SK-N-SH treated with all-trans-retinoic acid at 6 μM for 48 hours (cell line): ENCODE measurements at regions not wholly inside any gene's neighbourhood (a gene's known extent, or its start where the extent isn't known, plus 50 kb on each side); places are given as distances from the start of the nearest gene placed in this dataset.

ENCODE experiments used
- ATAC-seq: fragments of 200-7000 bp; cut with Tn5 transposase; 3 replicates; pipeline ENCODE4 v1.9.1; 2020; ENCODE audit warnings: mild to moderate bottlenecking, moderate library complexity
- ARNTL ChIP-seq: fragments of 450-650 bp; formaldehyde crosslinking; IDR thresholded peaks from 2 replicates; pipeline ENCODE4 v1.5.0; 2020; ENCODE audit warnings: low read depth, mild to moderate bottlenecking, moderate library complexity, borderline replicate concordance
- BACH2 ChIP-seq: fragments of 250-450 bp; sonication (Bioruptor Pico); IDR thresholded peaks from 2 replicates; pipeline ENCODE4 v1.9.0; 2021; ENCODE audit warnings: mild to moderate bottlenecking, borderline replicate concordance
- CREB5 ChIP-seq: fragments of 250-450 bp; sonication (Bioruptor Pico); IDR thresholded peaks from 2 replicates; pipeline ENCODE4 v1.5.1; 2020; ENCODE audit warnings: low read depth, mild to moderate bottlenecking, moderate library complexity
- CSRNP3 ChIP-seq: fragments of 250-450 bp; sonication (Bioruptor Pico); IDR thresholded peaks from 2 replicates; pipeline ENCODE4 v1.5.1; 2021; ENCODE audit warnings: mild to moderate bottlenecking, moderate library complexity
- ESRRG ChIP-seq: fragments of 250-450 bp; sonication (Bioruptor Pico); IDR thresholded peaks from 2 replicates; pipeline ENCODE4 v1.6.1; 2021; ENCODE audit warnings: mild to moderate bottlenecking
- GLIS3 ChIP-seq: fragments of 250-450 bp; sonication (Bioruptor Pico); IDR thresholded peaks from 2 replicates; pipeline ENCODE4 v1.5.0; 2020; ENCODE audit warnings: mild to moderate bottlenecking, moderate library complexity
- ISL1 ChIP-seq: fragments of 250-450 bp; sonication (Bioruptor Pico); IDR thresholded peaks from 2 replicates; pipeline ENCODE4 v2.1.2; 2022; ENCODE audit warnings: mild to moderate bottlenecking, moderate library complexity
- OSR1 ChIP-seq: fragments of 250-450 bp; sonication (Bioruptor Pico); IDR thresholded peaks from 2 replicates; pipeline ENCODE4 v1.8.0; 2022; ENCODE audit warnings: moderate library complexity, mild to moderate bottlenecking, inconsistent platforms
- PATZ1 ChIP-seq: fragments of 250-450 bp; sonication (Bioruptor Pico); IDR thresholded peaks from 2 replicates; pipeline ENCODE4 v1.8.0; 2020; ENCODE audit warnings: mild to moderate bottlenecking, moderate library complexity, borderline replicate concordance
- POU6F1 ChIP-seq: fragments of 250-450 bp; sonication (Bioruptor Pico); IDR thresholded peaks from 2 replicates; pipeline ENCODE4 v1.8.0; 2021; ENCODE audit warnings: low read depth, mild to moderate bottlenecking, moderate library complexity, borderline replicate concordance
- PPARA ChIP-seq: fragments of 250-450 bp; sonication (Bioruptor Pico); IDR thresholded peaks from 2 replicates; pipeline ENCODE4 v1.5.0; 2020; ENCODE audit warnings: mild to moderate bottlenecking, borderline replicate concordance
- RARB ChIP-seq: fragments of 250-450 bp; sonication (Bioruptor Pico); IDR thresholded peaks from 2 replicates; pipeline ENCODE4 v1.8.0; 2021; ENCODE audit warnings: mild to moderate bottlenecking, moderate library complexity
- SNAI2 ChIP-seq: fragments of 250-450 bp; sonication (Bioruptor Pico); IDR thresholded peaks from 2 replicates; pipeline ENCODE4 v1.5.0; 2020; ENCODE audit warnings: mild to moderate bottlenecking, moderate library complexity
- TCF4 ChIP-seq: fragments of 250-450 bp; sonication (Bioruptor Pico); IDR thresholded peaks from 2 replicates; pipeline ENCODE4 v1.8.0; 2021; ENCODE audit warnings: mild to moderate bottlenecking, moderate library complexity, borderline replicate concordance
- TOX ChIP-seq: fragments of 250-450 bp; sonication (Bioruptor Pico); IDR thresholded peaks from 2 replicates; pipeline ENCODE4 v1.8.0; 2021; ENCODE audit warnings: mild to moderate bottlenecking, moderate library complexity, borderline replicate concordance
- ZC3H10 ChIP-seq: fragments of 250-450 bp; sonication (Bioruptor Pico); IDR thresholded peaks from 2 replicates; pipeline ENCODE4 v1.5.1; 2021; ENCODE audit warnings: mild to moderate bottlenecking, moderate library complexity
- ZFP3 ChIP-seq: fragments of 250-450 bp; sonication (Bioruptor Pico); IDR thresholded peaks from 2 replicates; pipeline ENCODE4 v1.5.0; 2020; ENCODE audit warnings: mild to moderate bottlenecking, moderate library complexity
- ZFP30 ChIP-seq: fragments of 450-650 bp; formaldehyde crosslinking; IDR thresholded peaks from 2 replicates; pipeline ENCODE4 v1.5.0; 2022; ENCODE audit warnings: mild to moderate bottlenecking, moderate library complexity
- ZNF565 ChIP-seq: fragments of 450-650 bp; formaldehyde crosslinking; conservative IDR thresholded peaks from 2 replicates; pipeline ENCODE4 v1.5.0; 2020; ENCODE audit warnings: low read depth, mild to moderate bottlenecking, moderate library complexity
- ZNF70 ChIP-seq: fragments of 450-650 bp; formaldehyde crosslinking; IDR thresholded peaks from 2 replicates; pipeline ENCODE4 v1.5.0; 2020; ENCODE audit warnings: mild to moderate bottlenecking, moderate library complexity
- ZNF8 ChIP-seq: fragments of 450-650 bp; formaldehyde crosslinking; IDR thresholded peaks from 2 replicates; pipeline ENCODE4 v1.5.0; 2020; ENCODE audit warnings: mild to moderate bottlenecking, moderate library complexity
- TF ChIP-seq, protein P1 (sequence below): fragments of 250-450 bp; sonication (Bioruptor Pico); IDR thresholded peaks from 2 replicates; pipeline ENCODE4 v1.5.0; 2020; ENCODE audit warnings: mild to moderate bottlenecking, moderate library complexity

DNA sequence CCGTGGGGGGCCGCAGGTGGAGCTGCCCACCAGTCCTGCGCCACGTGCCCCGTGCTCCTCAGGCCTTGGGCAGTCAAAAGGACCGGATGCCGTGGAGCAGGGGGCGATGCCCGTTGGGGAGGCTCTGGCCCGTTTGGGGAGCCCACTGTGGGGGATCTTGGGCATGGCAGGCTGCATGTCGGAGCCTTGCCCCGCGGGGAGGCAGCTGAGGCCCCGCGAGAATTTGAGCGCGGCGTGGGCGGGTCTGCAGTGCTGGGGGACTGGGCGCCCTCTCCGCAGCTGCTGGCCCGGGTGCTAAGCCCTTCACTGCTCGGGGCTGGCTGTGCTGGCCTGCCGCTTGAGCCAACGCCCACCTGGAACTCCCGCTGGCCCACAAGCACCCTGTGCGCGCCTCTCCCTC is 445.6 kb upstream of the EDIL3 start:
- no peak for TF ChIP-seq ARNTL (CRISPR knock-in tag)
- no peak for TF ChIP-seq ZC3H10
- TF ChIP-seq BACH2 (CRISPR knock-in tag), result no peak
- TF ChIP-seq ZNF8 (CRISPR knock-in tag), result no peak
- TF ChIP-seq OSR1 (CRISPR knock-in tag), result no peak
- no peak for TF ChIP-seq ESRRG
- no peak for TF ChIP-seq GLIS3 (CRISPR knock-in tag)
- no peak for TF ChIP-seq SNAI2 (CRISPR knock-in tag)
- TF ChIP-seq PATZ1 (CRISPR knock-in tag), result no peak
- no peak for TF ChIP-seq POU6F1 (CRISPR knock-in tag)
- TF ChIP-seq, protein P1, sequence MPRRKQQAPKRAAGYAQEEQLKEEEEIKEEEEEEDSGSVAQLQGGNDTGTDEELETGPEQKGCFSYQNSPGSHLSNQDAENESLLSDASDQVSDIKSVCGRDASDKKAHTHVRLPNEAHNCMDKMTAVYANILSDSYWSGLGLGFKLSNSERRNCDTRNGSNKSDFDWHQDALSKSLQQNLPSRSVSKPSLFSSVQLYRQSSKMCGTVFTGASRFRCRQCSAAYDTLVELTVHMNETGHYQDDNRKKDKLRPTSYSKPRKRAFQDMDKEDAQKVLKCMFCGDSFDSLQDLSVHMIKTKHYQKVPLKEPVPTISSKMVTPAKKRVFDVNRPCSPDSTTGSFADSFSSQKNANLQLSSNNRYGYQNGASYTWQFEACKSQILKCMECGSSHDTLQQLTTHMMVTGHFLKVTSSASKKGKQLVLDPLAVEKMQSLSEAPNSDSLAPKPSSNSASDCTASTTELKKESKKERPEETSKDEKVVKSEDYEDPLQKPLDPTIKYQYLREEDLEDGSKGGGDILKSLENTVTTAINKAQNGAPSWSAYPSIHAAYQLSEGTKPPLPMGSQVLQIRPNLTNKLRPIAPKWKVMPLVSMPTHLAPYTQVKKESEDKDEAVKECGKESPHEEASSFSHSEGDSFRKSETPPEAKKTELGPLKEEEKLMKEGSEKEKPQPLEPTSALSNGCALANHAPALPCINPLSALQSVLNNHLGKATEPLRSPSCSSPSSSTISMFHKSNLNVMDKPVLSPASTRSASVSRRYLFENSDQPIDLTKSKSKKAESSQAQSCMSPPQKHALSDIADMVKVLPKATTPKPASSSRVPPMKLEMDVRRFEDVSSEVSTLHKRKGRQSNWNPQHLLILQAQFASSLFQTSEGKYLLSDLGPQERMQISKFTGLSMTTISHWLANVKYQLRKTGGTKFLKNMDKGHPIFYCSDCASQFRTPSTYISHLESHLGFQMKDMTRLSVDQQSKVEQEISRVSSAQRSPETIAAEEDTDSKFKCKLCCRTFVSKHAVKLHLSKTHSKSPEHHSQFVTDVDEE, result no peak
- no peak for TF ChIP-seq RARB
- no peak for TF ChIP-seq ISL1 (CRISPR knock-in tag)
- no peak for TF ChIP-seq ZFP30 (CRISPR knock-in tag)
- TF ChIP-seq CREB5 (CRISPR knock-in tag), result no peak
- no peak for TF ChIP-seq ZNF565 (CRISPR knock-in tag)
- no peak for TF ChIP-seq TCF4 (CRISPR knock-in tag)
- no peak for ATAC-seq

DNA sequence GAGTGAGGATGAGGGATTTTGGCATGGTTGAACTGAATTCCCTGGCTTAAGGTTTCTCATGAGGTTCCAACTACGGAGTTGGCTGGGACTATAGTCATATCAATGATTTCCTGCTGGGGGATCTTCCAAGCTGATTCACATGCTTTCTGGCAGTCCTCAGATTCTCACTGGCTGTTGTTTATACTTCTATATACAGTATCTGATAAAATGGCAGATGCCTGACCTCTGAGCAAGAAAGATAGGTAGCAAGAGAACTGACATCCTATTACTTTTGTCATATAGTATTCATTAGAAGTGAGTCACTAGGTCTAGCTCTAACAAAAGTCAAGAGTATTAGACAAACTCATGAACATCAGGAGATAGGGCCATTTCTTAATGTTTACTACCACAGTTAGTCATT is 440.9 kb upstream of the EDIL3 start:
- TF ChIP-seq ESRRG (no peak), GLIS3 (CRISPR knock-in tag) (no peak), TOX (CRISPR knock-in tag) (no peak), OSR1 (CRISPR knock-in tag) (no peak), RARB (no peak), ARNTL (CRISPR knock-in tag) (no peak), PPARA (no peak), TCF4 (CRISPR knock-in tag) (no peak)
- 0 out of 3 replicates have a peak, but pooled peaks have one; percentile 33 for ATAC-seq

DNA sequence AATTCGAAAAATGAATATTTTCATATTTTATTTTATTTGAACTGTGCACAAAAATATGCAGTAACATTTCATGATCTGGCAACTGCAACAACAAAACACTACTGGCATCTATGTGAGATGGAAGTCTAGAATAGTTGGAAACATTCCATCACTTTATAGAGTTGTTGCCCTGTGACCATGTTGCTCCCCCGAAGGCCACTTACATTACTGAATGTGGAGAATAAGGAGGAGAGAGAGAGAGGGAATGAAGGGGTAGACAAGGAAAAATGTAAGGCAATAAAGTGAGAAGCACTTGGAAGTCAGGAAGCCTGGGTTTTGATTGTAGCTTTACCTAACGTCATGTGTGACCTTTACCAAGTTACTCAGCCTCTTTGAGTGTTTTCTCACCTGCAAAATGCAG is 437.2 kb upstream of the EDIL3 start:
- ATAC-seq, result no peak
- TF ChIP-seq GLIS3 (CRISPR knock-in tag) (no peak), PPARA (no peak), TOX (CRISPR knock-in tag) (no peak), ISL1 (CRISPR knock-in tag) (no peak), ARNTL (CRISPR knock-in tag) (no peak), CREB5 (CRISPR knock-in tag) (no peak), ESRRG (no peak), ZNF70 (CRISPR knock-in tag) (no peak), ZC3H10 (no peak), ZFP3 (CRISPR knock-in tag) (no peak), ZFP30 (CRISPR knock-in tag) (no peak), ZNF565 (CRISPR knock-in tag) (no peak), CSRNP3 (CRISPR knock-in tag) (no peak), POU6F1 (CRISPR knock-in tag) (no peak)
- TF ChIP-seq, protein P1, result no peak
